Right atrium auricular region (tissue), 2 donors: ENCODE measurements at regions not wholly inside any gene's neighbourhood (a gene's known extent, or its start where the extent isn't known, plus 50 kb on each side); places are given as distances from the start of the nearest gene placed in this dataset.
"Not testable (repeated sequence)": the region's sequence is repeated elsewhere in the genome, so short reads cannot be mapped to it uniquely, and the experiment has no call there.

Experiments
- DNase-seq: peaks from one replicate; pipeline ENCODE4 v3.0.0-alpha.2; 2019; ENCODE audit warnings: low spot score
- H3K27ac ChIP-seq, 2 donors: fragments of 200-600 bp; sonication (generic); 1 replicate in 1 of 2; 2 replicates in 1 of 2; pipeline ENCODE4 v1.5.1; 2016 to 2019
- H3K27me3 ChIP-seq, 2 donors: fragments of 200-600 bp; sonication (generic); one replicate each; pipeline versions ENCODE4 v1.5.1 to v1.6.0; 2017 to 2019
- H3K36me3 ChIP-seq: fragments of 200-600 bp; sonication (generic); one replicate; pipeline ENCODE4 v1.5.1; 2016
- H3K4me1 ChIP-seq, 2 donors: fragments of 200-600 bp; sonication (generic); one replicate each; pipeline versions ENCODE4 v1.5.1 to v1.6.0; 2017 to 2019
- H3K4me3 ChIP-seq, 2 donors: fragments of 200-600 bp; sonication (generic); 1 replicate in 1 of 2; 2 replicates in 1 of 2; pipeline ENCODE4 v1.5.1; 2017 to 2019; ENCODE audit warnings: mild to moderate bottlenecking in 1 of 2, moderate library complexity in 1 of 2
- H3K9me3 ChIP-seq, 2 donors: fragments of 200-600 bp; sonication (generic); one replicate each; pipeline ENCODE4 v1.5.1; 2019

- not testable (repeated sequence) for H3K9me3 ChIP-seq, H3K36me3 ChIP-seq, H3K27ac ChIP-seq, H3K4me3 ChIP-seq, DNase-seq, H3K4me1 ChIP-seq, H3K27me3 ChIP-seq
Measured at GRCh38 chr9:62918648-62919385, 1729.0 kb downstream of the SPATA31A7 start.

- H3K27me3 ChIP-seq, DNase-seq, H3K27ac ChIP-seq, H3K36me3 ChIP-seq, H3K9me3 ChIP-seq, H3K4me1 ChIP-seq, H3K4me3 ChIP-seq: not testable (repeated sequence)
Measured at GRCh38 chr9:62931484-62931883, 1741.6 kb downstream of the SPATA31A7 start.

- not testable (repeated sequence) for H3K9me3 ChIP-seq, H3K36me3 ChIP-seq, H3K27me3 ChIP-seq, H3K27ac ChIP-seq, H3K4me3 ChIP-seq, H3K4me1 ChIP-seq, DNase-seq
Measured at GRCh38 chr9:62952840-62953239, 1763.0 kb downstream of the SPATA31A7 start.
